ENCODE measurements at regions not wholly inside any gene's neighbourhood (a gene's known extent, or its start where the extent isn't known, plus 50 kb on each side); places are given as distances from the start of the nearest gene placed in this dataset.

DNA sequence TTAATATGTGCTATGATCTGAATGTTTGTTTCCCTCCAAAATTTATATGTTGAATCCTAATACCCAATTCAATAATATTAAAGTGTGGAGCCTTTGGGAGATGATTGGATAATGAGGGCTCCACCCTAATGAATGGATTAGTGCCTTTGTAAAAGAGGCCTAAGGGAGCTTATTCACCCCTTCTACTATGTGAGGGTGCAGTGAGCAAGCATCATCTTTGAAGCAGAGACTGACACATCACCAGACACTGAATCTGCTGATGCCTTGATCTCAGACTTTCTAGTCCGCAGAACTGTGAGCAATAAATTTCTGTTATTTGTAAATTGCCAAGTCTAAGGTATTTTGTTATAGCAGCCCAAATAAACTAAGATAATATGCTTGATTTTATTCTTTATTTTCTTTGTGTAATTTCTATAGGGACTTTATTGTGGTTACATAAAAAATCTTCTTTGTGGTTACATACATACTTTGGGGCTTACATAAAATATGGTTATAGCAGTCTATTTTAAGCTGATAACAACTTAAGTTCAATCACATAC lies 131.1 kb upstream of the SLC38A2 start:
- Histone ChIP-seq H3K27me3 (no peaks in the 10 kb centered on the region), H3K27ac (no peak overlapping the region), H3K4me3 (no peak overlapping the region), H3K36me3 (no peaks in the 10 kb centered on the region), H3K4me1 (no peaks in the 10 kb centered on the region), H3K9me3 (peaks cover 0 to 22% of the 10 kb centered on the region in 2 donors)
- TF ChIP-seq, protein P1, sequence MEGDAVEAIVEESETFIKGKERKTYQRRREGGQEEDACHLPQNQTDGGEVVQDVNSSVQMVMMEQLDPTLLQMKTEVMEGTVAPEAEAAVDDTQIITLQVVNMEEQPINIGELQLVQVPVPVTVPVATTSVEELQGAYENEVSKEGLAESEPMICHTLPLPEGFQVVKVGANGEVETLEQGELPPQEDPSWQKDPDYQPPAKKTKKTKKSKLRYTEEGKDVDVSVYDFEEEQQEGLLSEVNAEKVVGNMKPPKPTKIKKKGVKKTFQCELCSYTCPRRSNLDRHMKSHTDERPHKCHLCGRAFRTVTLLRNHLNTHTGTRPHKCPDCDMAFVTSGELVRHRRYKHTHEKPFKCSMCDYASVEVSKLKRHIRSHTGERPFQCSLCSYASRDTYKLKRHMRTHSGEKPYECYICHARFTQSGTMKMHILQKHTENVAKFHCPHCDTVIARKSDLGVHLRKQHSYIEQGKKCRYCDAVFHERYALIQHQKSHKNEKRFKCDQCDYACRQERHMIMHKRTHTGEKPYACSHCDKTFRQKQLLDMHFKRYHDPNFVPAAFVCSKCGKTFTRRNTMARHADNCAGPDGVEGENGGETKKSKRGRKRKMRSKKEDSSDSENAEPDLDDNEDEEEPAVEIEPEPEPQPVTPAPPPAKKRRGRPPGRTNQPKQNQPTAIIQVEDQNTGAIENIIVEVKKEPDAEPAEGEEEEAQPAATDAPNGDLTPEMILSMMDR (IDR thresholded peaks at IDR 0.05), result no peak
- DNase-seq (ENCODE audit: low spot score), result no peak

- Histone ChIP-seq H3K9me3 (peaks cover 0 to 15% of the 10 kb centered on the region in 2 donors), H3K4me1 (no peaks in the 10 kb centered on the region), H3K4me3 (no peak overlapping the region), H3K36me3 (no peaks in the 10 kb centered on the region), H3K27ac (no peak overlapping the region), H3K27me3 (no peaks in the 10 kb centered on the region)
- TF ChIP-seq, protein P1 (IDR thresholded peaks at IDR 0.05), result no peak
- no peak for DNase-seq (ENCODE audit: low spot score)
These were observed 128.1 kb upstream of the SLC38A2 start for GRCh38 chr12:46500673-46501072.

GRCh38 chr12:46499901-46500300 lies 127.3 kb upstream of the SLC38A2 start:
- no peak overlapping the region for H3K27ac ChIP-seq
- peaks cover 0 to 14% of the 10 kb centered on the region in 2 donors for H3K9me3 ChIP-seq
- no peaks in the 10 kb centered on the region for H3K27me3 ChIP-seq
- H3K36me3 ChIP-seq, result no peaks in the 10 kb centered on the region
- TF ChIP-seq, protein P1 (IDR thresholded peaks at IDR 0.05), result no peak
- H3K4me1 ChIP-seq, result peaks cover 0 to under 1% of the 10 kb centered on the region in 2 donors
- no peak overlapping the region for H3K4me3 ChIP-seq
- DNase-seq (ENCODE audit: low spot score), result no peak

GRCh38 chr12:46499226-46499625 lies 126.7 kb upstream of the SLC38A2 start:
- TF ChIP-seq, protein P1 (IDR thresholded peaks at IDR 0.05), result no peak
- H3K4me1 ChIP-seq, result peaks cover 0 to 7% of the 10 kb centered on the region in 2 donors

DNA sequence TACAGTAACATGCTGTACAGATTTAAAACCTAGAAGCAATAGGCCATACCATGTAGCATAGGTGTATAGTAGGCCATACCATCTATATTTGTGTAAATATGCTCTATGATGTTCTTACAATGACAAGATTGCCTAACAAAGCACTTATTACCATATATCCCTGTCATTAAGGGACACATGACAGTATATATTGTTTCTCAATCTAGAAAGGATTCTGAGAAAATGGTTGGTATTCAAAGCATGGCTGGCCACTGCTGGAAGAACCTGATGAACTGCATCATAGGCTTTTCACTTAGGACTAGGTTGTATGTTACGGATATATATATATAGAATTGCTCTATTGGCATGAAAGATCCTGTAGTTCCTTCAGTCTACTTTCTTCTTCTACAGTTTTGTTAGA lies 125.2 kb upstream of the SLC38A2 start:
- Histone ChIP-seq H3K4me3 (no peak overlapping the region), H3K9me3 (peaks cover 0 to 14% of the 10 kb centered on the region in 2 donors), H3K4me1 (peaks cover 0 to 19% of the 10 kb centered on the region in 2 donors), H3K36me3 (no peaks in the 10 kb centered on the region), H3K27me3 (no peaks in the 10 kb centered on the region), H3K27ac (no peak overlapping the region)
- TF ChIP-seq, protein P1 (IDR thresholded peaks at IDR 0.05), result no peak
- DNase-seq (ENCODE audit: low spot score), result no peak

More at GRCh38 chr12:46499226-46499625, 126.7 kb upstream of the SLC38A2 start:
- no peak for DNase-seq (ENCODE audit: low spot score)
- no peak overlapping the region for H3K4me3 ChIP-seq
- H3K27me3 ChIP-seq, result no peaks in the 10 kb centered on the region
- no peaks in the 10 kb centered on the region for H3K36me3 ChIP-seq
- H3K9me3 ChIP-seq, result peaks cover 0 to 14% of the 10 kb centered on the region in 2 donors
- H3K27ac ChIP-seq, result no peak overlapping the region

GRCh38 chr12:46494424-46494823 lies 121.9 kb upstream of the SLC38A2 start:
- Histone ChIP-seq H3K4me1 (peaks cover 0 to 51% of the 10 kb centered on the region in 2 donors), H3K4me3 (no peak overlapping the region), H3K27me3 (no peaks in the 10 kb centered on the region), H3K27ac (peak overlapping the region in 1 of 2 donors; percentile 58), H3K36me3 (no peaks in the 10 kb centered on the region), H3K9me3 (no peaks in the 10 kb centered on the region)
- TF ChIP-seq, protein P1 (IDR thresholded peaks at IDR 0.05), result no peak
- DNase-seq (ENCODE audit: low spot score), result no peak

All from right atrium auricular region (tissue), 2 donors.